Bronchial epithelial cell (primary cell): ENCODE measurements at regions not wholly inside any gene's neighbourhood (a gene's known extent, or its start where the extent isn't known, plus 50 kb on each side); places are given as distances from the start of the nearest gene placed in this dataset.

Experiments
- DNase-seq: peaks from one replicate; pipeline ENCODE4 v3.0.0-alpha.2; 2010; ENCODE audit warnings: low read depth
- FAIRE-seq: peaks from 2 replicates; lab custom pipeline; 2011; peaks lifted over from hg19 to GRCh38; lab: Jason Lieb, UNC
- H3K27me3 ChIP-seq: 2 replicates; pipeline ENCODE4 v1.5.1; 2011; ENCODE audit warnings: low read length; ENCODE audit not compliant: control insufficient read depth, insufficient read depth
- H3K36me3 ChIP-seq: 2 replicates; pipeline ENCODE4 v1.5.1; 2011; ENCODE audit warnings: low read length; ENCODE audit not compliant: control insufficient read depth, insufficient read depth
- H3K4me3 ChIP-seq: 2 replicates; pipeline ENCODE4 v1.5.1; 2011; ENCODE audit warnings: mild to moderate bottlenecking, low read depth, low read length, control low read depth
- CTCF ChIP-seq: IDR thresholded peaks from 2 replicates; pipeline ENCODE4 v1.5.1; 2011; ENCODE audit warnings: mild to moderate bottlenecking, moderate library complexity, low read length, control low read depth, inconsistent platforms; ENCODE audit not compliant: insufficient read depth, severe bottlenecking

- no peak for TF ChIP-seq CTCF
- Histone ChIP-seq H3K36me3 (no peaks in the 10 kb centered on the region), H3K27me3 (no peaks in the 10 kb centered on the region), H3K4me3 (no peak overlapping the region)
- FAIRE-seq (no peak), DNase-seq (no peak)
These were observed 146.0 kb upstream of the NMUR2 start for GRCh38 chr5:152551061-152551460.

GRCh38 chr5:152556784-152557183, 151.7 kb upstream of the NMUR2 start:
- Histone ChIP-seq H3K4me3 (no peak overlapping the region), H3K27me3 (no peaks in the 10 kb centered on the region), H3K36me3 (no peaks in the 10 kb centered on the region)
- TF ChIP-seq CTCF = no peak
- FAIRE-seq (no peak), DNase-seq (no peak)

GRCh38 chr5:152560512-152561137, 155.5 kb upstream of the NMUR2 start:
- Histone ChIP-seq H3K27me3 (no peaks in the 10 kb centered on the region), H3K4me3 (no peak overlapping the region), H3K36me3 (no peaks in the 10 kb centered on the region)
- peak; percentile 83 for TF ChIP-seq CTCF
- no peak for FAIRE-seq
- DNase-seq = peak; percentile 46

GRCh38 chr5:152568016-152568415, 162.9 kb upstream of the NMUR2 start:
- Histone ChIP-seq H3K36me3 (no peaks in the 10 kb centered on the region), H3K4me3 (no peak overlapping the region), H3K27me3 (no peaks in the 10 kb centered on the region)
- no peak for TF ChIP-seq CTCF
- FAIRE-seq (no peak), DNase-seq (no peak)

- FAIRE-seq (no peak), DNase-seq (no peak)
- Histone ChIP-seq H3K27me3 (no peaks in the 10 kb centered on the region), H3K36me3 (no peaks in the 10 kb centered on the region), H3K4me3 (no peak overlapping the region)
- no peak for TF ChIP-seq CTCF
These were observed 167.7 kb upstream of the NMUR2 start for GRCh38 chr5:152572812-152573211.

GRCh38 chr5:152584103-152584502, 179.0 kb upstream of the NMUR2 start:
- Histone ChIP-seq H3K4me3 (no peak overlapping the region), H3K36me3 (no peaks in the 10 kb centered on the region), H3K27me3 (no peaks in the 10 kb centered on the region)
- FAIRE-seq (no peak), DNase-seq (no peak)
- no peak for TF ChIP-seq CTCF
